ENCODE measurements at regions not wholly inside any gene's neighbourhood (a gene's known extent, or its start where the extent isn't known, plus 50 kb on each side); places are given as distances from the start of the nearest gene placed in this dataset.

- no peak for DNase-seq (ENCODE audit: low read depth)
- TF ChIP-seq, protein P1, sequence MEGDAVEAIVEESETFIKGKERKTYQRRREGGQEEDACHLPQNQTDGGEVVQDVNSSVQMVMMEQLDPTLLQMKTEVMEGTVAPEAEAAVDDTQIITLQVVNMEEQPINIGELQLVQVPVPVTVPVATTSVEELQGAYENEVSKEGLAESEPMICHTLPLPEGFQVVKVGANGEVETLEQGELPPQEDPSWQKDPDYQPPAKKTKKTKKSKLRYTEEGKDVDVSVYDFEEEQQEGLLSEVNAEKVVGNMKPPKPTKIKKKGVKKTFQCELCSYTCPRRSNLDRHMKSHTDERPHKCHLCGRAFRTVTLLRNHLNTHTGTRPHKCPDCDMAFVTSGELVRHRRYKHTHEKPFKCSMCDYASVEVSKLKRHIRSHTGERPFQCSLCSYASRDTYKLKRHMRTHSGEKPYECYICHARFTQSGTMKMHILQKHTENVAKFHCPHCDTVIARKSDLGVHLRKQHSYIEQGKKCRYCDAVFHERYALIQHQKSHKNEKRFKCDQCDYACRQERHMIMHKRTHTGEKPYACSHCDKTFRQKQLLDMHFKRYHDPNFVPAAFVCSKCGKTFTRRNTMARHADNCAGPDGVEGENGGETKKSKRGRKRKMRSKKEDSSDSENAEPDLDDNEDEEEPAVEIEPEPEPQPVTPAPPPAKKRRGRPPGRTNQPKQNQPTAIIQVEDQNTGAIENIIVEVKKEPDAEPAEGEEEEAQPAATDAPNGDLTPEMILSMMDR (IDR thresholded peaks at IDR 0.05; ENCODE audit: low read depth, low read length, missing control alignments): no peak
- no peak overlapping the region for H3K4me3 ChIP-seq (ENCODE audit: low read depth, low read length)
- in situ Hi-C loops (cut with HindIII; ENCODE audit: low sequenced_read_pairs): no loop called here
These were observed 349.1 kb downstream of the RPS24 start for GRCh38 chr10:78382772-78383171.

GRCh38 chr10:78383378-78384048 is 349.9 kb downstream of the RPS24 start:
- no peak overlapping the region for H3K4me3 ChIP-seq (ENCODE audit: low read depth, low read length)
- in situ Hi-C loops (cut with HindIII; ENCODE audit: low sequenced_read_pairs): no loop called here
- DNase-seq (ENCODE audit: low read depth): no peak
- TF ChIP-seq, protein P1 (IDR thresholded peaks at IDR 0.05; ENCODE audit: low read depth, low read length, missing control alignments): no peak

GRCh38 chr10:78384049-78384431 is 350.4 kb downstream of the RPS24 start:
- TF ChIP-seq, protein P1 (IDR thresholded peaks at IDR 0.05; ENCODE audit: low read depth, low read length, missing control alignments): no peak
- in situ Hi-C loops (cut with HindIII; ENCODE audit: low sequenced_read_pairs): no loop called here
- DNase-seq (ENCODE audit: low read depth): no peak
- no peak overlapping the region for H3K4me3 ChIP-seq (ENCODE audit: low read depth, low read length)

GRCh38 chr10:78385599-78385998 is 351.9 kb downstream of the RPS24 start:
- TF ChIP-seq, protein P1 (IDR thresholded peaks at IDR 0.05; ENCODE audit: low read depth, low read length, missing control alignments): no peak
- H3K4me3 ChIP-seq (ENCODE audit: low read depth, low read length): no peak overlapping the region
- no peak for DNase-seq (ENCODE audit: low read depth)
- in situ Hi-C loops (cut with HindIII; ENCODE audit: low sequenced_read_pairs): no loop called here

DNA sequence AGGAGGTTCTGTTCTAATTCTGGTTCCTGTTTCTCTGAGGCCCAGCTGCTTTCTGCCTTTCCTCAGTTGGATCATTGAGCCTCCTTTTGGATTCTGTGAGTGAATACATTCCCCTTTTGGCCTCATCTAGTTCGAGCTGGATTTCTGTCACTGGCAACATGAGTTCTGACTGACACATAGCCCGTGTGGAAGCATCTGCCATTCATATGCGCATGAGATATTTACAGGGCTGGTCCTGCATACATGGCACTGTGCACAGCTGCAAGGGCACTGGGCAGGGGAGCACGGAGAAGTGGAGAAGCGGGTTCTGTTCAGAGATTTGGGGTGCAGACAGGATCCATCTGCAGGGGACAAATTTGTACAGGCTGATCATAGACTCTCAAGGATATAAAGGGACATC is 352.8 kb downstream of the RPS24 start:
- H3K4me3 ChIP-seq (ENCODE audit: low read depth, low read length): no peak overlapping the region
- no peak for DNase-seq (ENCODE audit: low read depth)
- TF ChIP-seq, protein P1 (IDR thresholded peaks at IDR 0.05; ENCODE audit: low read depth, low read length, missing control alignments): no peak
- in situ Hi-C loops (cut with HindIII; ENCODE audit: low sequenced_read_pairs): no loop called here

- DNase-seq (ENCODE audit: low read depth): no peak
- in situ Hi-C loops (cut with HindIII; ENCODE audit: low sequenced_read_pairs): no loop called here
- TF ChIP-seq, protein P1 (IDR thresholded peaks at IDR 0.05; ENCODE audit: low read depth, low read length, missing control alignments): no peak
- H3K4me3 ChIP-seq (ENCODE audit: low read depth, low read length): no peak overlapping the region
These were observed 354.8 kb downstream of the RPS24 start for GRCh38 chr10:78388331-78389050.
